Astrocyte (in vitro differentiated cells and primary cell): ENCODE measurements at regions not wholly inside any gene's neighbourhood (a gene's known extent, or its start where the extent isn't known, plus 50 kb on each side); places are given as distances from the start of the nearest gene placed in this dataset.

Experiments
- CTCF ChIP-seq: IDR thresholded peaks from 2 replicates; pipeline ENCODE4 v1.5.1; 2011; ENCODE audit warnings: low read depth, mild to moderate bottlenecking, inconsistent platforms, low read length, moderate library complexity; ENCODE audit not compliant: insufficient read depth
- EZH2 ChIP-seq: IDR thresholded peaks from 2 replicates; pipeline ENCODE4 v1.6.1; 2012; ENCODE audit warnings: mild to moderate bottlenecking, low read length, inconsistent platforms; ENCODE audit not compliant: insufficient read depth

GRCh38 chr17:74083321-74083720, 120.2 kb upstream of the RPL38 start:
- no peak for TF ChIP-seq CTCF
- no peak for TF ChIP-seq EZH2
